ENCODE measurements at regions not wholly inside any gene's neighbourhood (a gene's known extent, or its start where the extent isn't known, plus 50 kb on each side); places are given as distances from the start of the nearest gene placed in this dataset.
"Not testable (repeated sequence)": the region's sequence is repeated elsewhere in the genome, so short reads cannot be mapped to it uniquely, and the experiment has no call there.

DNA sequence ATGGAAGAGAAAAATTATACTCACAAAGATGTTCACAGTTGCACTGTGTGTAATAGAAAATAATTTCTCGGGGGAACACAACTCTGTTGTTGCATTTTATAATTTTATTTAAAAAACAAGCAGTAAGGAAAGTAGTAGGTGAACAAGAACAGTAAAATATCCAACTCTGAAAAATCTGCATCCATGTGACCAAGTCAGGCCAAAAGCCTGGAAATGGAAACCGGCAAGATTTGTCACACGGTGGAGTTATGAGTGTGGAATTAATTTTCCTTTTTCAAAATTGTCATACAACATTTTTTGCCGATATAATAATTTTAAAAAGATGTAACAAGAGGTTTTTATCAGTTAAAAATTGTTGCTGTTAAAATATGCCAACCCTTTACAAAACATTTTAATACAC is 1421.5 kb downstream of the BRD1 start:
- DNase-seq (ENCODE audit: insufficient read length, low spot score) (no peak), FAIRE-seq (no peak)

- DNase-seq (ENCODE audit: insufficient read length, low spot score) (no peak), FAIRE-seq (no peak)
Measured at GRCh38 chr22:48405741-48406140, 1421.9 kb downstream of the BRD1 start.

DNA sequence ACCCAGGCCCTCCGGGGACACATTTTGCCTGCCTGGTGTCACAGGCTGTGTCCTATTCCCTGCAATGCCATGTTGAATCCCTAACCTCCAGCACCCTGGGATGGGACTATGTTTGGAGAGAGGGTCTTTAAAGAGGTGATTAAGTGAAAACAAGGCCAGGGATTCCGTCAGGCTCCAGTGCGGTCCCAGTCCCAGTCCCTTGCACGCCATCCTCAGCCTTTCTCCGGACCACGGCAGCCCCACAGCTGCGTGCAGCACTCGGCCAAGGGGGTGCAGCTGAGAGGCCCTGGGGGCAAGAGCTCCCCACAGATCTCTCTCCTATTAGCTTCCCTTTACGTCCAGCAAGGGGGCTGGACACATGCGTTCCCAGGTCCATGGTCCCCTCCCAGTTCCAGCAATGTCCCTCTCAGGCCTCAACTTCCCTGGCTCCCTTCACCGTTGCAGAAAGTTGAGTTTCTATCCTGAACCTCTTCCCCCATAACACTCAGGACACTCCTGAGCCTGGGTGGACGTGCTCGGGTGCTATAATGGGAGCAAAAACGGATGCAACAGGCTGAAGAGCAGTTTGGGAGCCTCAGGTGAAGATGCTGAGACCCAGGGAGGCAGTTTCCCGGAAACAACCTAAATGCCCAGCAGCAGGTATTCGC is 1422.7 kb downstream of the BRD1 start:
- DNase-seq (ENCODE audit: insufficient read length, low spot score): no peak
- no peak for FAIRE-seq

DNA sequence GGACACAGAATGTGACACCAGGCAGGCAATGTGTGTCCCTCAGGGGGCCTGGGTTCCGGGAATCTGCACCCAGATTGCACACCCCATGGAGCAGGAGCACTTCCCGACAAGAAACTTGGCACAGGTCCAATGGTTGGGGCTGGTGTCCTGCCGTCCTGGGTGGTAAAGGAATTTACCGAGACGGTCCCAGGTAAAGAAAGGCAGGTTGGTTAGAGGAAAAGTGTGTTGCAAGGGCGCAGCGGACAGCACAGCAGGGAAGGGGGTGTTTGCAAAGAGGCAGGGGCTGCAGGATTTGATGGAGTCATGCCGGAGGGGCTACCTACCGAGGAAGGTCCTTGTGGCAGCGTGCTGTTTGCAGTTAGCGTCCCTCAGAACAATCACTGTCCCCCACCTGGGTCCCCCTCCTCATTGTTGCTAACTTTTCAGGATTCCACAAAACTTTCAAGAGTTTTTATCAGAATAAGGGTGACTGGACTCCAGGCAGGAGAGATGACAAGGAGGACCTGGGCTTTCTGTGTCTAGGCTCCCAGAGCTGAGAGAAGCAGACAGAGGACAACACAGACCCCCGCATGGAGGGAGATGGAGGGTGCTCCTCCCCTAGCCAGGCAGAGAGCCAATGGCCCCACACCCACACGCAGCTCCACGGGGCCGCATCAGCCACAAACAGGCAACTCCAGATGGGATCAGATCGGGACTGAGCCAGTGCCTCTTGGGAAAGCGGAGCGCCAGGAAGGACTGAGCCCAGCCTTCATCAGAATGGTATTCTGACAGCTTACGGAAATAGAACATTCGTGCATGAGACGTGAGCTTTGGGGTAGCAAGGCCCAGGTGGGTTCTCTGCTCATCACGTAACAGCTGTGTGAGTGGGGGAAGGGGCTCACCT is 1423.9 kb downstream of the BRD1 start:
- no peak for DNase-seq (ENCODE audit: insufficient read length, low spot score)
- no peak for FAIRE-seq

- DNase-seq (ENCODE audit: insufficient read length, low spot score) (no peak), FAIRE-seq (no peak)
Measured at GRCh38 chr22:48402591-48403031, 1425.1 kb downstream of the BRD1 start.

DNA sequence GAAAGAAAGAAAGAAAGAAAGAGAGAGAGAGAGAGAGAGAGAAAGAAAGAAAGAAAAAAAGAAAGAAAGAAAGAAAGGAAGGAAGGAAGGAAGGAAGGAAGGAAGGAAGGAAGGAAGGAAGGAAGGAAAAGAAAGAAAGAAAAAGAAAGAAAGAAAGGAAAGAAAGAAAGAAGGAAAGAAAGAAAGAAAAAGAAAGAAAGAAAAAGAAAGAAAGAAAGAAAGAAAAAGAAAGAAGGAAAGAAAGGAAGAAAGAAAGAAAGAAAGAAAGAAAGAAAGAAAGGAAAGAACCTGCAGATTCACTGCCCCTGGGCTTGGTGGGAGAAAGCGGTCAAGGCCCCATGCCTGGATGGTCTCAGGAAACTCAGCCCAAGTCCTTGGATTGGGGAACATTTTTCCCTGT is 1426.2 kb downstream of the BRD1 start:
- not testable (repeated sequence) for FAIRE-seq

GRCh38 chr22:48398181-48398905 is 1429.3 kb downstream of the BRD1 start:
- DNase-seq (ENCODE audit: insufficient read length, low spot score) (no peak), FAIRE-seq (no peak)

More for the DNA sequence above, 1426.2 kb downstream of the BRD1 start:
- DNase-seq (ENCODE audit: insufficient read length, low spot score): not testable (repeated sequence)

GRCh38 chr22:48397531-48398180 is 1430.0 kb downstream of the BRD1 start:
- FAIRE-seq (no peak), DNase-seq (ENCODE audit: insufficient read length, low spot score) (no peak)

- no peak for FAIRE-seq
- DNase-seq (ENCODE audit: insufficient read length, low spot score): no peak
Measured at GRCh38 chr22:48396785-48397530, 1430.7 kb downstream of the BRD1 start.

- no peak for DNase-seq (ENCODE audit: insufficient read length, low spot score)
- FAIRE-seq: no peak
Measured at GRCh38 chr22:48396091-48396784, 1431.4 kb downstream of the BRD1 start.

- FAIRE-seq: no peak
- no peak for DNase-seq (ENCODE audit: insufficient read length, low spot score)
Measured at GRCh38 chr22:48395201-48395600, 1432.5 kb downstream of the BRD1 start.

DNA sequence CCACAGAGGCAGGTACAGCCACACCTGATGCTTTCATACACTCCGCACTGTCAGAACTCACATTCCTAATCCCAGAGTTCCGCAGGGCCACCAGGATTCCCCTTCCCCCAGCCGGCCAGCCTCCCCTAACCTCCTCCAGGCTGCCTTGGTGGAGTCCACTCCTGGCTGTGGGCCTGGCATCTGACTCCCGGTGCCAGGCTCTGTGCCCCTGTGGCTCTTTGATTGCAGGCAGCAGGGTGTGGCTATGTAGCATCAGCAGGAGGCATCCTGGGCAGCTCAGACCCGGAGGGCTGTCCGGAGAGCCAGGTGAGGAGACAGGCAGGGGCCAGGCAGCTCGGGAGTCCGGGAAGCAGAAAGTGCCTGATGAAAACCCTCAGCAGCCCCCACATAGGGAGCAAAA is 1432.9 kb downstream of the BRD1 start:
- DNase-seq (ENCODE audit: insufficient read length, low spot score) (no peak), FAIRE-seq (no peak)

GRCh38 chr22:48393885-48394284 is 1433.8 kb downstream of the BRD1 start:
- FAIRE-seq (no peak), DNase-seq (ENCODE audit: insufficient read length, low spot score) (no peak)

GRCh38 chr22:48393041-48393370 is 1434.7 kb downstream of the BRD1 start:
- no peak for FAIRE-seq
- DNase-seq (ENCODE audit: insufficient read length, low spot score): no peak

- DNase-seq (ENCODE audit: insufficient read length, low spot score): no peak
- no peak for FAIRE-seq
Measured at GRCh38 chr22:48391820-48392219, 1435.9 kb downstream of the BRD1 start.

- FAIRE-seq: no peak
- DNase-seq (ENCODE audit: insufficient read length, low spot score): no peak
Measured at GRCh38 chr22:48391171-48391711, 1436.4 kb downstream of the BRD1 start.

- no peak for FAIRE-seq
- DNase-seq (ENCODE audit: insufficient read length, low spot score): no peak
Measured at GRCh38 chr22:48389916-48390315, 1437.8 kb downstream of the BRD1 start.

DNA sequence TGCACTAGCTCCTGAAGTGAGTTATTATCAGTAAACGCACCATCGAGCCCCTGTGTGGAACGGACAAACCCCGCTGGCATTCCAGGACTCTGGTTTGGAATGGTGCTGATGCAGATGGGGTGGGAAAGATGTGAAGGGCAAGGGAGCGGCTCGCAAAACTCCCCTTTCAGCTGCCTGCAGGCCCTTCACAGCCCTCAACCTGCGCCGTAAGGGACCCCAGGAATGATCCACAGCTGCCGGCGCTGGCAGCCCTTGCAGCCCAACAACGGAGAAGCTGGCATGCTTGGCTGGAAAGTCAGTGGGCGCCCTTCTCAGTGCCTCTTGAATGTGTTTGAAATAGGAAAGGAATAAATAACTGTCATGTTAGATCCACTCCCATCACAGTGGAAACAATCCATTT is 1445.5 kb downstream of the BRD1 start:
- FAIRE-seq (no peak), DNase-seq (ENCODE audit: insufficient read length, low spot score) (no peak)

- DNase-seq (ENCODE audit: insufficient read length, low spot score): no peak
- no peak for FAIRE-seq
Measured at GRCh38 chr22:48380016-48380665, 1447.5 kb downstream of the BRD1 start.

Data from HTR-8/SVneo (cell line).